GM13976 (cell line): ENCODE measurements at regions not wholly inside any gene's neighbourhood (a gene's known extent, or its start where the extent isn't known, plus 50 kb on each side); places are given as distances from the start of the nearest gene placed in this dataset.

Experiments
- DNase-seq: peaks from one replicate; pipeline ENCODE4 v3.0.0; 2012; ENCODE audit warnings: low spot score
- in situ Hi-C: fragments of 300-500 bp; cut with MboI; formaldehyde crosslinking; loops from one replicate; pipeline ENCODE4 v1.12.0; 2022; ENCODE audit warnings: low sequenced_read_pairs, mixed read lengths, inconsistent platforms; ENCODE audit not compliant: unreplicated experiment
- TF ChIP-seq, protein P1 (sequence below): IDR thresholded peaks from 2 replicates; pipeline ENCODE4 v1.5.1; 2012; ENCODE audit warnings: borderline replicate concordance, mild to moderate bottlenecking; ENCODE audit not compliant: insufficient read depth; ENCODE audit errors: extremely low read depth, missing control alignments, control extremely low read depth

GRCh38 chr3:159804726-159805410 is 183.8 kb upstream of the IL12A start:
- TF ChIP-seq, protein P1, sequence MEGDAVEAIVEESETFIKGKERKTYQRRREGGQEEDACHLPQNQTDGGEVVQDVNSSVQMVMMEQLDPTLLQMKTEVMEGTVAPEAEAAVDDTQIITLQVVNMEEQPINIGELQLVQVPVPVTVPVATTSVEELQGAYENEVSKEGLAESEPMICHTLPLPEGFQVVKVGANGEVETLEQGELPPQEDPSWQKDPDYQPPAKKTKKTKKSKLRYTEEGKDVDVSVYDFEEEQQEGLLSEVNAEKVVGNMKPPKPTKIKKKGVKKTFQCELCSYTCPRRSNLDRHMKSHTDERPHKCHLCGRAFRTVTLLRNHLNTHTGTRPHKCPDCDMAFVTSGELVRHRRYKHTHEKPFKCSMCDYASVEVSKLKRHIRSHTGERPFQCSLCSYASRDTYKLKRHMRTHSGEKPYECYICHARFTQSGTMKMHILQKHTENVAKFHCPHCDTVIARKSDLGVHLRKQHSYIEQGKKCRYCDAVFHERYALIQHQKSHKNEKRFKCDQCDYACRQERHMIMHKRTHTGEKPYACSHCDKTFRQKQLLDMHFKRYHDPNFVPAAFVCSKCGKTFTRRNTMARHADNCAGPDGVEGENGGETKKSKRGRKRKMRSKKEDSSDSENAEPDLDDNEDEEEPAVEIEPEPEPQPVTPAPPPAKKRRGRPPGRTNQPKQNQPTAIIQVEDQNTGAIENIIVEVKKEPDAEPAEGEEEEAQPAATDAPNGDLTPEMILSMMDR, result peak; percentile 81
- in situ Hi-C loops, result loop anchor here (10.0 kb wide), 1 partner anchor 480 kb away; no protein-coding TSS in a partner anchor
- peak; percentile 73 for DNase-seq

DNA sequence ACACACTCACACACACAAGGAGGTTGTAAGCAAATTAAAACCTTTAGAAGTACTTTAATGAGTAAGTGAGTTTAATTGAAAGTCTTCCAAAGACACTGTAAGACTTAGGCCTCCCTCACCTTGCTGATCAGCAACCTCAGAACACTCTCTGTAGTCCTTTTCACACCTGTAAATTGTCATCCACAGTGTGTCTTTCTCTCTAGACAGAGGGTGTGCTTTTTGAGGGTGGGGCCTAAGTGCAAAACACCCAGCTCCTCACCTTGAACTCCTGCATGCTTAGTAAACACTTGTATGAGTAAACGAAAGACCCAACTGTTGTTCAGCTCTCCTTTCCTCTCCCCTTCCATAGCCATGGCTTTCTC is 183.2 kb upstream of the IL12A start:
- in situ Hi-C loops, result loop anchor here (10.0 kb wide), 1 partner anchor 481 kb away; no protein-coding TSS in a partner anchor

GRCh38 chr3:159806412-159806811 is 182.2 kb upstream of the IL12A start:
- no peak for DNase-seq
- in situ Hi-C loops, result loop anchor here (10.0 kb wide), 1 partner anchor 482 kb away; no protein-coding TSS in a partner anchor
- TF ChIP-seq, protein P1, result no peak

More for the DNA sequence above, 183.2 kb upstream of the IL12A start:
- no peak for DNase-seq
- TF ChIP-seq, protein P1, result no peak

DNA sequence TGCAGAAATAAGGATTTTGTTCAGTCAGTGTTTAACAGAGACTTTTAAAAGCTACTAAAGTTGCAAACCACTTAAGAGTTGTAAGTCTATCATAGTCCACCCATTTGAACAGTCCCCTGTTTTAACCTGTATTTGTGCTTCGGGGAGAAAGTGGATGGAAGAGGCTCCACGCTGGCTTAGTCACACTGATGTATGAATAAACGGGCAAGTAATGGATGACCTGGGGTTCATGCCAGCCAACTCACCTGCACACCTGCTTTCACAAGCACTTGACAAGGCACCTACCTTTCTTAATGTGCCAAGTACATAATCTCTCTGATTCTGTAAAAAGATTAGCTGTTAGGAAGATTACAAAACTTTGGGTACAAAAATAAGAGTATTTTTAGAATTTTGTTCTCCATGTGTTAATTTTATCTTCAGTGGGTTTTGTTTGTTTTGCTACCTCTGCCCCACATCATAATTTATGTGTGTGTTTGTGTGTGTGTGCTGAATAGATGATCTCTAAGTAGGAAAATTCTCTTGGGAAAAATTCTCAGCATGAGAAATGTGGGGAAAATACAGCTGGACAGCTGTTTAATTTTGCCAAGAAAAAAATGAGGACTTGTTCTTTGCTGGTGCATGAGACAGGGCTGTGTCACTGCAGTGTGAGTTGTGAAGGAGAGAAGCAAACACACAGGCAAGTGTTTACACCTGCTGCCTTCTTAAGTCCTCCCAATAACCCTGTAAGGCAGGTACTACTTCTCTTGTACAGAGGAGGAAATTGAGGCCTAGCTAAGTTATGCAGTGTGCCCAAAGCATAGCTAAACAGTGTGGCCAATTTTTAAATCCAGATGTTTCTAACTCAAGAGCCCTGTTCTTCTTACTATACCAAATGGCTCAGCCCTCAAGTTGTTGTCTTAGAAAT is 181.2 kb upstream of the IL12A start:
- TF ChIP-seq, protein P1, result no peak

GRCh38 chr3:159813822-159814531 is 174.7 kb upstream of the IL12A start:
- in situ Hi-C loops, result no loop called here
- DNase-seq, result no peak

More for the DNA sequence above, 181.2 kb upstream of the IL12A start:
- in situ Hi-C loops, result loop anchor here (10.0 kb wide), 1 partner anchor 483 kb away; no protein-coding TSS in a partner anchor
- DNase-seq, result no peak

More at GRCh38 chr3:159813822-159814531, 174.7 kb upstream of the IL12A start:
- TF ChIP-seq, protein P1, result no peak
